ENCODE measurements at regions not wholly inside any gene's neighbourhood (a gene's known extent, or its start where the extent isn't known, plus 50 kb on each side); places are given as distances from the start of the nearest gene placed in this dataset.
"Not testable (repeated sequence)": the region's sequence is repeated elsewhere in the genome, so short reads cannot be mapped to it uniquely, and the experiment has no call there.

DNA sequence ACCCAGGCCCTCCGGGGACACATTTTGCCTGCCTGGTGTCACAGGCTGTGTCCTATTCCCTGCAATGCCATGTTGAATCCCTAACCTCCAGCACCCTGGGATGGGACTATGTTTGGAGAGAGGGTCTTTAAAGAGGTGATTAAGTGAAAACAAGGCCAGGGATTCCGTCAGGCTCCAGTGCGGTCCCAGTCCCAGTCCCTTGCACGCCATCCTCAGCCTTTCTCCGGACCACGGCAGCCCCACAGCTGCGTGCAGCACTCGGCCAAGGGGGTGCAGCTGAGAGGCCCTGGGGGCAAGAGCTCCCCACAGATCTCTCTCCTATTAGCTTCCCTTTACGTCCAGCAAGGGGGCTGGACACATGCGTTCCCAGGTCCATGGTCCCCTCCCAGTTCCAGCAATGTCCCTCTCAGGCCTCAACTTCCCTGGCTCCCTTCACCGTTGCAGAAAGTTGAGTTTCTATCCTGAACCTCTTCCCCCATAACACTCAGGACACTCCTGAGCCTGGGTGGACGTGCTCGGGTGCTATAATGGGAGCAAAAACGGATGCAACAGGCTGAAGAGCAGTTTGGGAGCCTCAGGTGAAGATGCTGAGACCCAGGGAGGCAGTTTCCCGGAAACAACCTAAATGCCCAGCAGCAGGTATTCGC, 1422.7 kb downstream of the BRD1 start:
- DNase-seq = no peak

DNA sequence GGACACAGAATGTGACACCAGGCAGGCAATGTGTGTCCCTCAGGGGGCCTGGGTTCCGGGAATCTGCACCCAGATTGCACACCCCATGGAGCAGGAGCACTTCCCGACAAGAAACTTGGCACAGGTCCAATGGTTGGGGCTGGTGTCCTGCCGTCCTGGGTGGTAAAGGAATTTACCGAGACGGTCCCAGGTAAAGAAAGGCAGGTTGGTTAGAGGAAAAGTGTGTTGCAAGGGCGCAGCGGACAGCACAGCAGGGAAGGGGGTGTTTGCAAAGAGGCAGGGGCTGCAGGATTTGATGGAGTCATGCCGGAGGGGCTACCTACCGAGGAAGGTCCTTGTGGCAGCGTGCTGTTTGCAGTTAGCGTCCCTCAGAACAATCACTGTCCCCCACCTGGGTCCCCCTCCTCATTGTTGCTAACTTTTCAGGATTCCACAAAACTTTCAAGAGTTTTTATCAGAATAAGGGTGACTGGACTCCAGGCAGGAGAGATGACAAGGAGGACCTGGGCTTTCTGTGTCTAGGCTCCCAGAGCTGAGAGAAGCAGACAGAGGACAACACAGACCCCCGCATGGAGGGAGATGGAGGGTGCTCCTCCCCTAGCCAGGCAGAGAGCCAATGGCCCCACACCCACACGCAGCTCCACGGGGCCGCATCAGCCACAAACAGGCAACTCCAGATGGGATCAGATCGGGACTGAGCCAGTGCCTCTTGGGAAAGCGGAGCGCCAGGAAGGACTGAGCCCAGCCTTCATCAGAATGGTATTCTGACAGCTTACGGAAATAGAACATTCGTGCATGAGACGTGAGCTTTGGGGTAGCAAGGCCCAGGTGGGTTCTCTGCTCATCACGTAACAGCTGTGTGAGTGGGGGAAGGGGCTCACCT, 1423.9 kb downstream of the BRD1 start:
- DNase-seq = peak; percentile 20 to 69

DNA sequence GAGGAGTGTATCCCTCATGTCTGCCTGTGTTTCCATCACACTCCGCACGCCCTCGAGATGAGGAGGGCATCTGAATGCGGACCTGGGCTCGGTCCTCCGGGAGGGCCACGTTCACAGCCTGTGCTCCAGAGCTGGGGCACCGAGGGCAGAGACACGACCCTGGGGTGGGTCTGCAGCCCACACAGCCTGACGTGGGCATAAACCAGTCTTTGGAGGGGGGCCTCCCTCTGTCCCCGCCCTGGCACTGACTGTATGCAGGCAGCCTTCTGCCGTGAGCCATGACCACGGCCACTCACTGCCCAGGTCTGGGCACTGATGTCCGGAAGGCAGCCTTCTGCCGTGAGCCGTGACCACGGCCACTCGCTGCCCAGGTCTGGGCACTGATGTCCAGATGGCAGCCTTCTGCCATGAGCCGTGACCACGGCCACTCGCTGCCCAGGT, 1425.1 kb downstream of the BRD1 start:
- no peak for DNase-seq

DNA sequence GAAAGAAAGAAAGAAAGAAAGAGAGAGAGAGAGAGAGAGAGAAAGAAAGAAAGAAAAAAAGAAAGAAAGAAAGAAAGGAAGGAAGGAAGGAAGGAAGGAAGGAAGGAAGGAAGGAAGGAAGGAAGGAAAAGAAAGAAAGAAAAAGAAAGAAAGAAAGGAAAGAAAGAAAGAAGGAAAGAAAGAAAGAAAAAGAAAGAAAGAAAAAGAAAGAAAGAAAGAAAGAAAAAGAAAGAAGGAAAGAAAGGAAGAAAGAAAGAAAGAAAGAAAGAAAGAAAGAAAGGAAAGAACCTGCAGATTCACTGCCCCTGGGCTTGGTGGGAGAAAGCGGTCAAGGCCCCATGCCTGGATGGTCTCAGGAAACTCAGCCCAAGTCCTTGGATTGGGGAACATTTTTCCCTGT, 1426.2 kb downstream of the BRD1 start:
- not testable (repeated sequence) for DNase-seq

DNA sequence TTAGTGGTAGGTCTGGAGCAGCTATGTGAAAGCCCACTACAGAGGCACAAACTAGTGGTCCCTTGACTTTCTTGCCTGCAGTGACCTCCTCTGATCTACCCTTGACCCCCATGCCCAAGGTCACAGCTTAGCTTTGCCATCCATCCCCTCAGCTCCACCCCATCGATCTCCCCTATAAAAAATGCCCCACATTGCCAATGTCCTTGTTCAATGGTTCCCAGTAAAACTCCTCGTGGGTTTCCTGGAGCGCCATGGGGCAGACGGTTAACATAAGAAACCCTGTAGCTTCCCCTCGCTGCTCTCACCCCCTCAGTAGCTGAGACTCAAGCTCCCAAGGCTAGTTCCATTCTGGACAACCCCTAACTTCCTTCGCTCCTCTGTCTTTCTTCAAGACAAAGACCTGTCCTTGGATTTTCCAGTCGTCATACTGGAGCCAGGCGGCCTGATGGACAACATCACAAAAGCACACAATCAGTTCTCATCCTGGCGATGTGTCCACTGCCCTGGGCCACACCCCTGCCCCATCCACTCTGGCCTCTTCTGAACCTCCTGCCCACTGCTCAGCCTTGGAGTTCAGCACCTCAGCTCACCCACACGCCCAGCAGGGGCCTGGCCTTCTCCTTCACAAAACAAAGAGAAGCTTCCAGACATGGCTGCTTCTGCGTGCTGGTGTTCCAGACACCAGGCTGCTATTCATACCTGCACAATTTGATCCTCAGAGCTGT, 1429.3 kb downstream of the BRD1 start:
- DNase-seq = no peak

DNA sequence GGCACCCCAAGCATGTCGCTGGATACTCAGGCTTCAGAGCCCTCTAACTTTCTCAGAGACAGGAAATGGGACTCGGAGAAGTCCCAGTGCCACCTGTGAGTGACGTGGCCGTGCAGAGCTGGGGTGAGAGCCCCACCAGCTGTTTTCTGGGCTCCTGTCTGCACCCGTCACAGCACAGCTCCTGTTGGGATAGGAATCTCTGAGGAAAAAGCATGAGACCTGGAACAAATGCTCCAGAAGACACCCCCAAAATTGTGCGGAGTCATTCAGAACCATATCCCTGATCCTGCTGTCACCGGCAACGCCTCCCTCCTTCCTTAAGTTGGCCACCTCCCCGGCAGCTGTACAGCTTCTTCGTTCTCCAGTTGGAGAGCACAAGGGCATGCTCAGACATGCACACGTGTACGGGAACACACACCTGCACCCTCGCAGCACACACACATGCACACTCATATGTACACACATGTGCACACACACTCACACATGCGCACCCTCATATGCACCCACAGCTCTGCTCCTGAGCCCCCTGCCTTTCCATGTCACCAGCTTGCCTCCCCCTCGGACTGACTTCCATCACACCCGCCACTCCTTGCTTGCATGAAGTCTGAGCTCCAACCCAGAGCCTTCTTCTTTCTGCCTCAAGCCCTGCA, 1430.0 kb downstream of the BRD1 start:
- no peak for DNase-seq

DNA sequence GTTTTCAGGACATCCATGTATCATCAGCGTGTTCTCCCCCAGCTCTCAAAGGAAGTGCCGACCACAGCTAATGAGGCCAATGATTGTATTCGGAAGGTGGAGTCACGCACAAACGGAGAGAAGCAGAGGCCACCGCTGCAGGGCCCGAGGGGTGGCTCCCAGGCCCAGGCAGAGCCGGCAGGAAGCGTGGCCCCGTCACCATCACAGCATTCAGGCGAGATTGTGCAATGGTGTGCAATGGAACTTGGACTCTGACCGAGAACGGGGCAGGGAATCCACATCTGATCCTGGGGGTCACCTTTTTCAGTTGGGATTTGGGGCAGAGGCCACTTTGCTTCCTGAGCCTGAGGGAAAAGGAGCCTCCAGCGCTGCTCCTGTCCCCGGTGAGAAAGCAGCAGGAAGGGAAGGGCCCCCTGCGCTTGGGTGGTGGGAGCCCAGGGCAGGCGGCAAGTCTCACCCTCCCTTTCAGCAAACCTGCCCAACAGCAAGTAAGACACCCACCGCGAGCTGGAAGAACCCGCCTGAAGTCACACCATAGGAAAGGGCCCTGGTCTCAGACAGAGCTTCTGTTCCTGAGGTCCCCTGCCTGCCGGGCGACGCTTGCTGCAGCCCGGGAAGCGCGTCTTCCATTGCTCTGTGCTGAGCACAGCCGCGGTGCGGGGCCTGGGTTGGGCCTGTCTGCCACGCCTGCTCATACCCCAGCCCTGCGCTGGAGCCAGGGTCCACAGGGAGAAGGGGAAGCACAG, 1430.7 kb downstream of the BRD1 start:
- no peak for DNase-seq

DNA sequence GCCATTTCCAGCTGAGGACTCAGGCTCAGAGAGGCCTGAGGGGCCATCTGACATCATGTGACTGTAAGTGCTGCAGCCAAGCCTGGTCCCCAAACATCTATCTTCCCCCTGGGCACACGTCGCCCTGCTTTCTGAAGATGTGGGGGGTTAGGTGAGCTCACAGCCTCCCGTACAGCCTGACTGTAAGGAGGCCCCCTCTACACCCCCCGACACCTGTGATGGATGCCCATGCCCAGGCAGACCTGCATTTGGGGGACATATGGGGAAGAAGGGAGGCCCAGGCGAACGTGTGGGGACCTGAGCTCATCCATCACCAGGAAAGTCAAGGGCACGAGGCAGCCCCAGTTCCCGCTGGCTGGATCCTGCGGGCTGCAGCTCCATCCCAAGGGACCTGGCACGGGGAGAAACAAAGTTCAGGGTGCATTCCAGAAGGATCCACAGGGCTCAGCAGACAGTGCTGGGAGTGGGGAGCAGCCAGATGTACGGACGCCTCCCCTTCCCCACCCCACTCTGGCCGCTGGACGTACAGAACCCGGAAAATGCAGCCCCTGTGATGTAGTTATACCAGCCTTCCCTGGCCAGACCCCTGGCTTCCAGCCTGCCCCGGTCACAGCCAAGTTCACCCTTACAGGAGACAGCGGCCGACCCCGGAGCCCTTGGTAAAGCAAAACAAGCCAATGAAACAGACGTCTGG, 1431.4 kb downstream of the BRD1 start:
- no peak for DNase-seq

DNA sequence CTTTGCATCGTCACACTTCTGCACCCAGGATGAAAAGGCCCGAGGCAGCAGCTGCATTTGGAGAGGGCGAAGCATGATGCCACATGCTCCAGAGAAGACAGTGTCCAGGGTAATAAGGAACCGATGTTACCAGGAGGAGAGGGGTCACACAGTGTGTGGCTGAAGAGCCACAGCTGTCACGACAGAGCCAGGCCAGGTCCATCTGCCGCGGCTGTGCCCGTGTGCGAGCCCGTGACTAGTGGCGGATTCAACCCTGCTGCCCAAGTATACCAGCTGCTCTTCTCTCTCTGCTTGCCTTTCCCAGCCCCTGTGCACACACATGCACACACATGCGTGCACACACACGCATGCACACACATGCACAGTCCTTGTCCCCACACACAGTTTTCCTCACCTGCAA, 1432.5 kb downstream of the BRD1 start:
- DNase-seq = no peak

DNA sequence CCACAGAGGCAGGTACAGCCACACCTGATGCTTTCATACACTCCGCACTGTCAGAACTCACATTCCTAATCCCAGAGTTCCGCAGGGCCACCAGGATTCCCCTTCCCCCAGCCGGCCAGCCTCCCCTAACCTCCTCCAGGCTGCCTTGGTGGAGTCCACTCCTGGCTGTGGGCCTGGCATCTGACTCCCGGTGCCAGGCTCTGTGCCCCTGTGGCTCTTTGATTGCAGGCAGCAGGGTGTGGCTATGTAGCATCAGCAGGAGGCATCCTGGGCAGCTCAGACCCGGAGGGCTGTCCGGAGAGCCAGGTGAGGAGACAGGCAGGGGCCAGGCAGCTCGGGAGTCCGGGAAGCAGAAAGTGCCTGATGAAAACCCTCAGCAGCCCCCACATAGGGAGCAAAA, 1432.9 kb downstream of the BRD1 start:
- no peak for DNase-seq

DNA sequence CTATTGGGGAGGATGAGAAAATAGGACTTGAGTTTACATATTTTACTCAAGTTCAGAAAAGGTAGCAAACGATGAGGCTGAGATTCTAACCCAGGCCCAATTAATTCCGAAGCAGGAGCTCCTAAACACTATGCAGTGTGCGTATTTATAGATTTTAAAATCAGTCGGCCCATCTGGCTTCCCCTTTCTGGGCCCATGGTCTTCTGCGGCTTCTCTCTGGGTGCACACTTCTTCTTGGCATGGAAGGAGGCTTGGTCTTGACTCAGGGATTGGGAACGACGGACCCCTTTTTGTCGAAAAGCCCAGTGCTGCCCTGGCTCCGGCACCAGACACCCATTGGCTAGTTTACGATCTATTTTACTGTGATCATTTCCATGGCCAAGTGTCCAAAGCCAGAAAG, 1433.8 kb downstream of the BRD1 start:
- no peak for DNase-seq

DNA sequence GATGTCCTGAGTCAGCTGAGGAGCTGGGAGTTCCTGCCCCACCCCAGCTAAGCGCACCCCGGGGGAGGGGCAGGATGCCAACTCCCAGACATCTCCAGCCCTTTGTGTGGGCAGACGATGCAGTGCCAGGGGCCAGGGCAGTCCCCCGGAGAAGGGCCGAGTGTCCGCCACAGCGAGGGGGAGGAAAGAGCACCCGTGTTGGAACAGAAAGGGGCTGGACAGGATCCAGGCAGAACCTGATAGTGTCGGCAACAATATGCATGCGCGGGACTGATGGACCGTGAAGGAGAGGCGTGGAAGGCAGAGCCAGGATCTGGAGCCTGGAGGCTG, 1434.7 kb downstream of the BRD1 start:
- no peak for DNase-seq

DNA sequence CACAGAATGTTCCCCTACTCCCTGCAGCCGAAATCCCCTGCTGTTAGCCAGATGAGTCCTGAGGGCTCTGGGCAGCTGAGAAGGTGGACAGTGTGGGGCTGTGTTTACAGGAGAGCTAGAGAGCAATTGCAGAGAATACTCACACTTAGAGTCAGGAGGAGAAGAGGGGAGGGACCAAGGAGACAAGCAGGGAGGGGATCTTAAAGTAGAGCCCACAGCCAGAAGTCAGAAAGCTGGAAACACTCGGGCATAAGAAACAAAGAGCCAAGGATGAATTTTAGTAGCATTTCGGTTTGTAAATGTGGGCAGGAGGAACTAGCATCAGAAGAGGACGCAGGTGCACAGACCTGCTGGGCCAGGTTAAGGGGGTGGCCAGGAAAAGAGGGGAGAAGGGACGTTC, 1435.9 kb downstream of the BRD1 start:
- DNase-seq = no peak

DNA sequence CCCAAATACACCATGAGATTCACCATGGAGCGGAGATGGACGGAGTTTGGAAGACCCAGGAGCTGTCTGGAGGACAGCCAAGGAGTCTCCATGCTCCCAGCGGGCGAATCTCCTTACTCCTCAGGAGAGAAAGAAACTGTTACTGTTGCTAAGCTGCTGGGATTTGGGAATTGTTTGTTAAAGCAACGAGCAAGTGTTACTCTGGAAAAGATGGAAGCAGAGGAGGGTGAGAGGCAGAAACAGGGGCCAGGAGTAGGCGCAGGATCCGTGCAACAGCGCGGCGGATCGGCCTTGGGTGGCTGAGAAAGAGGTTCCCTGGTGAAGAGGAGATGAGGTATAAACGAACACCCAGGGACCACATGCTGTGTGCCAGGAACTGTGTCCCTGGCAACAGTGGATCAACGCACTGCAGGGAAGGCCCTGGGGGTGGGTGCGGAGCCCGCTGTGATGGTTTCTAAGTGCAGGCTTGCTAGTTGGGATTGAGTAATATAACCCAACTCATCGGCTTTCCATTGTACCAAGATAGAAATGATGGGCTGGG, 1436.4 kb downstream of the BRD1 start:
- DNase-seq = no peak

DNA sequence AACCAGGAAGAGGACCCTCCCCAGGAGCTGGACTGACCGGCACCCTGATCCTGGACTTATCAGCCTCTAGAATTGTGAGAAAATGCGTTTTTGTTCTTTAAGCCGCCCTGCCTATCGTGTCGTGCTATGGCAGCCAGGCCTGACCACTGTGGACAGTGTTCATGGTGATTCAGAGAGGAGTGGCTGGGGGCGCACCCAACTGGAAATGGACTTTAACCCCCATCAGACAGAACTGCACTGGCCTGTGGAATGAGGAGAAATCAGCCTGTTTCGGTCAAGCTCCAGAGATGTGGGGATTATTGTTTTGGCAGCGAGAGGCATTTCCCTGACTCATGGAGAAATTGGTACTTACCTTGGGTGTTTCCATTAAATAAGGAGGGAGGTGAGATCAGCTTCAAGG, 1437.8 kb downstream of the BRD1 start:
- no peak for DNase-seq

DNA sequence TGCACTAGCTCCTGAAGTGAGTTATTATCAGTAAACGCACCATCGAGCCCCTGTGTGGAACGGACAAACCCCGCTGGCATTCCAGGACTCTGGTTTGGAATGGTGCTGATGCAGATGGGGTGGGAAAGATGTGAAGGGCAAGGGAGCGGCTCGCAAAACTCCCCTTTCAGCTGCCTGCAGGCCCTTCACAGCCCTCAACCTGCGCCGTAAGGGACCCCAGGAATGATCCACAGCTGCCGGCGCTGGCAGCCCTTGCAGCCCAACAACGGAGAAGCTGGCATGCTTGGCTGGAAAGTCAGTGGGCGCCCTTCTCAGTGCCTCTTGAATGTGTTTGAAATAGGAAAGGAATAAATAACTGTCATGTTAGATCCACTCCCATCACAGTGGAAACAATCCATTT, 1445.5 kb downstream of the BRD1 start:
- DNase-seq = no peak

DNA sequence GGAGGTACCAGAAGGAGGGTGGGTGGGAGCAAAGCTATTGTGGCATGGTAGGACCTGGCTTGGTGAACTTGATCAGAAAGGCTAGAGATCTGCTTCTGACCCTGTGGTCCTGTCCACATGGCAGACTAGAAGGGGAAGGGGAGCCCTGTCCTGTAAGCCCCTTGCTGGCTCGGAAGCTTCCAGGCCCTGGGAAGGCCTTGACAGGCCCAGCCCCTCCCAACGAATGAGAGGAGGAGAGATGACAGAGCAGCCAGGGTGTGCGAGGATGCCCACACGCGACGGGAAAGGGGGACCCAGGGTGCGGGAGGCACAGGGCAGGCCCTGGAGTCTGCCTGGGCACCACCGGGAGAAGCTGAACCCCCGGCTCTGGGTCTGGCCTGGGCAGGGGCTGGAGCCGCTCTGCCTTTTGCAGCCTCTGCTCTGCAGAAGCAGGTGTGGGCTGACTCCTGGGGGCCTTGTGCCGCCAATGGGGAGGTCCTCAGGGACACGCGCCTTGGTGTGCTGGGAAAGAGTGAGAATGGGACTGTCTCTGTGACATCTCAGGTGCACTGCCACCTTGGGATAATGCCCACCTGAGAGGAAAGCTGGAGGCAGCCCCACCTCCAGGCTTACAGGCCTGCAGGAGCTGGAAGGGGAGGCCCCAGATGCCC, 1447.5 kb downstream of the BRD1 start:
- no peak for DNase-seq

DNA sequence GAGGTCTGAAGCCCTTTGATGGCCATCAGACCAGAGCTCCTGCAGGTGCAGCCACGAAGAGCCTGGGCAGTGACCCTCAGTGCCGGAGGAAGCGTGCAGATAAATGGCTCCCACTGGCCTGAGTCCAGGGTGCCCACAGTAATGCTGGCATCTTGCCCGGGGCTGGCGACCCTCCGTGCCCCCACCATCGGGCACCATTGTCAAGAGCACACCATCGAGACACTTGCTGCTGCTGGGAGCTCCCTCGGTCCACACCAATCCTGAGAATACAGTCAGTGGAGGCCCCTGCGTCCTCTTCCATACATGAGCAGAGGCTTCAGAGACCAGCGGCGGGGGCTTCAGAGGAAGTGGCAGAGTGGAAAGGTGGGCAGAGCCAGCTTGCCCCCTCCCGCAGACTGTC, 1448.3 kb downstream of the BRD1 start:
- no peak for DNase-seq

DNA sequence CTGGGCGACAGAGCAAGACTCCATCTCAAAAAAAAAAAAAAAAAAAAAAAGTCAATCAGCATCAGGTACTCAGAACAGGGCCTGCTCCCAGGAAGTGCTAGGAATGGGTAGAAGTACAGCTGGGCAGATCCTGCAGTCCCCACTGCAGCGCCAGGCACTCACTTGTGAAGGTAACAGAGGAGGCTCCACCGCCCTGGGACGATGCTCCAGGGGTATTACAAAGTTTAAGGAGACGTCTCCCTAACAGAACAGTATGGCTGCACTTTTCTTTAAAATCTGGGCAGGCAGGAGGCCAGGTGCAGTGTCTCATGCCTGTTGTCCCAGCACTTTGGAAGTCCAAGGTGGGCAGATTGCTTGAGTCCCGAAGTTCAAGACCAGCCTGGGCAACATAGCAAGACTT, 1449.0 kb downstream of the BRD1 start:
- no peak for DNase-seq

DNA sequence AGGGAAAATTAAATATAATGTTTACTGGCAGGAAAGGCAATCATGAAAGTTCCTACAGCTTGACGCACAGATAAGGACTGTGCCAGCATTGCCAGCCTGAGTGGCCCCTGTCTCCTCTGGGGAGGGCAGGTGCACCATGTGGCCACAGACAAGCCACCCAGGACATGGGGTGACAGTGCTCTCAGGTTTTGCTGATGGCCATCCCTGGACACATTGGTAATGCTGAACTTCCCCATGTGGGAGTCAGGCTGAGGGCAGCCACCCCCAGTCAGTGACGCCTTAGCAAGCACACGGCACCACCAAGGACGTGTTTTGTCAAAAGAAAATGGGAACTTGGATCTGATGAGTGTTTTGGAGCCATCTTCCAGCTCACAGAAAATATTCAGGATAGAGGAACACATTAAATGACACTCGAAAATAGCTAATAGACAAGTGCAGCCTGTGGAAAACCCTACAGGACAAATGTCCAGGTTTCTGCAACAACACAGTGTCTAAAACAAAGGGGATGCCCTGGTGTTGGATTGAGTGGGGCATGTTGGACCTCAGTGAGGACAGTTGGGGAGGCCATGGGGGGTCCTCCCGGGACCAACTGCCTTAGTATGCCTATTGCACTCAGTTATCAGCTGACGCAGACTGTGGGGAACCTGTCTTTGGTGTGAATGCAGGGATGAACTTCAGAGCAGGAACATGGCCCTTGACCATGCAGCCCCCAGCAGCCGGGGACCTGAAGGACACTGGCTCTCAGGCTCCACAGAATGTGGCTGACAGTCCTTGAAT, 1450.5 kb downstream of the BRD1 start:
- no peak for DNase-seq
